Neural progenitor cell (in vitro differentiated cells): ENCODE measurements at regions not wholly inside any gene's neighbourhood (a gene's known extent, or its start where the extent isn't known, plus 50 kb on each side); places are given as distances from the start of the nearest gene placed in this dataset.

Experiments used
- CTCF ChIP-seq: fragments of 200-600 bp; sonication (generic); IDR thresholded peaks from 2 replicates; pipeline ENCODE4 v1.5.1; 2017; ENCODE audit warnings: antibody characterized with exemption, mild to moderate bottlenecking
- EZH2 ChIP-seq: fragments of 200-600 bp; sonication (generic); IDR thresholded peaks from 2 replicates; pipeline ENCODE4 v1.6.1; 2017; ENCODE audit warnings: antibody characterized with exemption, mild to moderate bottlenecking, moderate library complexity
- EZH2phosphoT487 ChIP-seq: fragments of 200-600 bp; sonication (generic); IDR thresholded peaks from 2 replicates; pipeline ENCODE4 v1.6.1; 2017; ENCODE audit warnings: antibody characterized with exemption

GRCh38 chr2:194086129-194086528 is 1570.9 kb upstream of the SLC39A10 start:
- TF ChIP-seq CTCF (no peak), EZH2phosphoT487 (no peak), EZH2 (no peak)
